ENCODE measurements at regions not wholly inside any gene's neighbourhood (a gene's known extent, or its start where the extent isn't known, plus 50 kb on each side); places are given as distances from the start of the nearest gene placed in this dataset.

GRCh38 chr6:117089604-117090003 is 175.8 kb upstream of the VGLL2 start:
- POLR2A ChIA-PET, result no interaction called here
- FAIRE-seq (no peak), DNase-seq (ENCODE audit: low spot score) (no peak), ATAC-seq (no peak)
- H3K9ac ChIP-seq (ENCODE audit: insufficient read depth, low read depth, low read length), result no peak overlapping the region
- H3K36me3 ChIP-seq (replicated peaks in 1 of 2; ENCODE audit: control insufficient read depth in 1 of 2, insufficient read depth in 2 of 2, low read length in 2 of 2), result no peaks in the 10 kb centered on the region
- WGBS (ENCODE audit: low lambda C conversion rate), result 83% methylated on average over 3 of the region's 3 CpGs
- no peaks in the 10 kb centered on the region for H3K9me3 ChIP-seq (ENCODE audit: low read length)
- intact Hi-C loops (cut with micrococcal nuclease; ENCODE audit: unreplicated experiment) (no loop called here), in situ Hi-C loops (cut with HindIII; ENCODE audit: extremely low pct_ligation_motif_present, low pct_unique_long_range_greater_than_20kb) (no loop called here)
- H3K4me2 ChIP-seq (ENCODE audit: low read depth, low read length), result no peak overlapping the region
- H3K4me3 ChIP-seq (replicated peaks in 1 of 3; ENCODE audit: insufficient read depth in 1 of 3, low read depth in 2 of 3, low read length in 3 of 3), result no peak overlapping the region
- BruUV-seq (replicated peaks), result no TSS peak
- no peak overlapping the region for H2AFZ ChIP-seq (ENCODE audit: low read length)
- H4K20me1 ChIP-seq (ENCODE audit: insufficient read depth, low read length), result no peaks in the 10 kb centered on the region
- CTCF ChIA-PET (ENCODE audit: low intra/inter-chr PET ratio, low total read pairs), result no interaction called here
- no peaks in the 10 kb centered on the region for H3K79me2 ChIP-seq (ENCODE audit: insufficient read depth, low read length)
- H3K27me3 ChIP-seq (ENCODE audit: control insufficient read depth in 1 of 2, insufficient read depth in 2 of 2, low read length in 2 of 2), result no peaks in the 10 kb centered on the region
- no peaks in the 10 kb centered on the region for H3K4me1 ChIP-seq (ENCODE audit: insufficient read depth, low read length)
- no peak overlapping the region for H3K27ac ChIP-seq (ENCODE audit: extremely low read length, insufficient read depth, low read length)
- TF ChIP-seq HINFP (CRISPR knock-in tag; IDR thresholded peaks at IDR 0.05; ENCODE audit: low read depth) (no peak), PBX3 (CRISPR knock-in tag; IDR thresholded peaks at IDR 0.05; ENCODE audit: borderline replicate concordance) (no peak), ZNF441 (CRISPR knock-in tag; IDR thresholded peaks at IDR 0.05; ENCODE audit: borderline replicate concordance) (no peak), ZNF768 (CRISPR knock-in tag; IDR thresholded peaks at IDR 0.05) (no peak), ZBTB7A (CRISPR knock-in tag; IDR thresholded peaks at IDR 0.05) (no peak), PLRG1 (conservative IDR thresholded peaks at IDR 0.05) (no peak), TEAD2 (CRISPR knock-in tag; IDR thresholded peaks at IDR 0.05) (no peak), ZNF639 (CRISPR knock-in tag; conservative IDR thresholded peaks at IDR 0.05) (no peak), TARDBP (CRISPR knock-in tag; IDR thresholded peaks at IDR 0.05) (no peak), RAD21 (CRISPR knock-in tag; IDR thresholded peaks at IDR 0.05) (no peak), HOMEZ (CRISPR knock-in tag; IDR thresholded peaks at IDR 0.05; ENCODE audit: low read depth) (no peak), JUNB (CRISPR knock-in tag; IDR thresholded peaks at IDR 0.05; ENCODE audit: borderline replicate concordance) (no peak)
- TF ChIP-seq, protein P1, sequence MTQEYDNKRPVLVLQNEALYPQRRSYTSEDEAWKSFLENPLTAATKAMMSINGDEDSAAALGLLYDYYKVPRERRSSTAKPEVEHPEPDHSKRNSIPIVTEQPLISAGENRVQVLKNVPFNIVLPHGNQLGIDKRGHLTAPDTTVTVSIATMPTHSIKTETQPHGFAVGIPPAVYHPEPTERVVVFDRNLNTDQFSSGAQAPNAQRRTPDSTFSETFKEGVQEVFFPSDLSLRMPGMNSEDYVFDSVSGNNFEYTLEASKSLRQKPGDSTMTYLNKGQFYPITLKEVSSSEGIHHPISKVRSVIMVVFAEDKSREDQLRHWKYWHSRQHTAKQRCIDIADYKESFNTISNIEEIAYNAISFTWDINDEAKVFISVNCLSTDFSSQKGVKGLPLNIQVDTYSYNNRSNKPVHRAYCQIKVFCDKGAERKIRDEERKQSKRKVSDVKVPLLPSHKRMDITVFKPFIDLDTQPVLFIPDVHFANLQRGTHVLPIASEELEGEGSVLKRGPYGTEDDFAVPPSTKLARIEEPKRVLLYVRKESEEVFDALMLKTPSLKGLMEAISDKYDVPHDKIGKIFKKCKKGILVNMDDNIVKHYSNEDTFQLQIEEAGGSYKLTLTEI (CRISPR knock-in tag; conservative IDR thresholded peaks at IDR 0.05), result no peak
- TF ChIP-seq, protein P2, sequence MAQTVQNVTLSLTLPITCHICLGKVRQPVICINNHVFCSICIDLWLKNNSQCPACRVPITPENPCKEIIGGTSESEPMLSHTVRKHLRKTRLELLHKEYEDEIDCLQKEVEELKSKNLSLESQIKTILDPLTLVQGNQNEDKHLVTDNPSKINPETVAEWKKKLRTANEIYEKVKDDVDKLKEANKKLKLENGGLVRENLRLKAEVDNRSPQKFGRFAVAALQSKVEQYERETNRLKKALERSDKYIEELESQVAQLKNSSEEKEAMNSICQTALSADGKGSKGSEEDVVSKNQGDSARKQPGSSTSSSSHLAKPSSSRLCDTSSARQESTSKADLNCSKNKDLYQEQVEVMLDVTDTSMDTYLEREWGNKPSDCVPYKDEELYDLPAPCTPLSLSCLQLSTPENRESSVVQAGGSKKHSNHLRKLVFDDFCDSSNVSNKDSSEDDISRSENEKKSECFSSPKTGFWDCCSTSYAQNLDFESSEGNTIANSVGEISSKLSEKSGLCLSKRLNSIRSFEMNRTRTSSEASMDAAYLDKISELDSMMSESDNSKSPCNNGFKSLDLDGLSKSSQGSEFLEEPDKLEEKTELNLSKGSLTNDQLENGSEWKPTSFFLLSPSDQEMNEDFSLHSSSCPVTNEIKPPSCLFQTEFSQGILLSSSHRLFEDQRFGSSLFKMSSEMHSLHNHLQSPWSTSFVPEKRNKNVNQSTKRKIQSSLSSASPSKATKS (CRISPR knock-in tag; IDR thresholded peaks at IDR 0.05), result no peak
- TF ChIP-seq, protein P3, sequence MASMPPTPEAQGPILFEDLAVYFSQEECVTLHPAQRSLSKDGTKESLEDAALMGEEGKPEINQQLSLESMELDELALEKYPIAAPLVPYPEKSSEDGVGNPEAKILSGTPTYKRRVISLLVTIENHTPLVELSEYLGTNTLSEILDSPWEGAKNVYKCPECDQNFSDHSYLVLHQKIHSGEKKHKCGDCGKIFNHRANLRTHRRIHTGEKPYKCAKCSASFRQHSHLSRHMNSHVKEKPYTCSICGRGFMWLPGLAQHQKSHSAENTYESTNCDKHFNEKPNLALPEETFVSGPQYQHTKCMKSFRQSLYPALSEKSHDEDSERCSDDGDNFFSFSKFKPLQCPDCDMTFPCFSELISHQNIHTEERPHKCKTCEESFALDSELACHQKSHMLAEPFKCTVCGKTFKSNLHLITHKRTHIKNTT (CRISPR knock-in tag; IDR thresholded peaks at IDR 0.05), result no peak

Data from HepG2 (cell line).